SK-N-SH (cell line): ENCODE measurements at regions not wholly inside any gene's neighbourhood (a gene's known extent, or its start where the extent isn't known, plus 50 kb on each side); places are given as distances from the start of the nearest gene placed in this dataset.

ENCODE experiments used
- CTCF ChIA-PET: fragments of 300-600, 350-600 bp; formaldehyde crosslinking; extraction: SDS; loops from one replicate; lab custom pipeline; 2021; lab: Yijun Ruan, JAX
- POLR2A ChIA-PET: fragments of 350-600 bp; sonication (Branson Sonifier 250); formaldehyde crosslinking; extraction: SDS; loops from one replicate; lab custom pipeline; 2020; ENCODE audit warnings: antibody characterized with exemption, inconsistent platforms; lab: Yijun Ruan, JAX
- DNase-seq: peaks from one replicate; pipeline ENCODE4 v3.0.0; 2012
- H2AFZ ChIP-seq: fragments of 200-600 bp; sonication (generic); 2 replicates; pipeline ENCODE4 v1.8.1; 2016; ENCODE audit warnings: antibody characterized with exemption, mild to moderate bottlenecking, low read depth
- H3F3A ChIP-seq: fragments of 200-600 bp; sonication (generic); replicated peaks from 2 replicates; pipeline ENCODE3; 2016; ENCODE audit warnings: antibody characterized with exemption, mild to moderate bottlenecking; ENCODE audit not compliant: insufficient read depth
- H3K27ac ChIP-seq, 2 experiments: fragments of 200-500 bp in 1 of 2; fragments of 200-600 bp in 1 of 2; sonication (Bioruptor generic) in 1 of 2; sonication (generic), shearing (Covaris generic) in 1 of 2; 2 replicates each; pipeline versions ENCODE4 v1.5.1 to v1.6.1; 2014 to 2016; ENCODE audit warnings: low read depth in 2 of 2, inconsistent platforms in 1 of 2, low read length in 1 of 2, mild to moderate bottlenecking in 1 of 2, mixed read lengths in 1 of 2
- H3K27me3 ChIP-seq: fragments of 200-600 bp; sonication (generic), shearing (Covaris generic); 2 replicates; pipeline ENCODE4 v1.6.1; 2016; ENCODE audit warnings: mixed run types; ENCODE audit not compliant: insufficient read depth
- H3K36me3 ChIP-seq, 2 experiments: fragments of 200-500 bp in 1 of 2; fragments of 200-600 bp in 1 of 2; sonication (Bioruptor generic) in 1 of 2; sonication (generic) in 1 of 2; replicated peaks in 1 of 2; 2 replicates each; pipeline versions ENCODE3 to v1.5.1; 2014 to 2016; ENCODE audit warnings: low read length in 1 of 2, mild to moderate bottlenecking in 1 of 2; ENCODE audit not compliant: insufficient read depth in 2 of 2, control insufficient read depth in 1 of 2
- H3K4me1 ChIP-seq, 2 experiments: fragments of 200-500 bp in 1 of 2; fragments of 200-600 bp in 1 of 2; sonication (Bioruptor generic) in 1 of 2; sonication (generic), shearing (Covaris generic) in 1 of 2; 2 replicates each; pipeline versions ENCODE4 v1.5.1 to v1.6.1; 2014 to 2016; ENCODE audit warnings: low read depth in 1 of 2, low read length in 1 of 2, mixed run types in 1 of 2; ENCODE audit not compliant: insufficient read depth in 2 of 2, control insufficient read depth in 1 of 2
- H3K4me2 ChIP-seq: fragments of 200-600 bp; sonication (generic), shearing (Covaris generic); 2 replicates; pipeline ENCODE4 v1.6.1; 2017; ENCODE audit warnings: mixed run types
- H3K4me3 ChIP-seq, 2 experiments: fragments of 200-500 bp in 1 of 2; fragments of 200-600 bp in 1 of 2; sonication (Bioruptor generic) in 1 of 2; sonication (generic), shearing (Covaris generic) in 1 of 2; 2 replicates each; pipeline versions ENCODE4 v1.5.1 to v1.8.1; 2014 to 2016; ENCODE audit warnings: low read depth in 2 of 2, inconsistent platforms in 1 of 2, low read length in 1 of 2, mild to moderate bottlenecking in 1 of 2, mixed read lengths in 1 of 2, moderate library complexity in 1 of 2
- H3K79me2 ChIP-seq: fragments of 200-600 bp; sonication (generic); 2 replicates; pipeline ENCODE4 v1.8.1; 2017; ENCODE audit warnings: mild to moderate bottlenecking; ENCODE audit not compliant: insufficient read depth
- H3K9ac ChIP-seq: fragments of 200-600 bp; sonication (generic); 2 replicates; pipeline ENCODE4 v1.6.1; 2017; ENCODE audit warnings: mixed run types
- H3K9me2 ChIP-seq: fragments of 200-600 bp; sonication (generic); 2 replicates; pipeline ENCODE4 v1.6.1; 2017; ENCODE audit warnings: mixed run types
- H3K9me3 ChIP-seq: fragments of 200-600 bp; sonication (generic); 2 replicates; pipeline ENCODE4 v1.6.1; 2017; ENCODE audit warnings: mixed run types, mild to moderate bottlenecking, moderate library complexity
- H4K20me1 ChIP-seq: fragments of 200-600 bp; sonication (generic); 2 replicates; pipeline ENCODE4 v1.6.1; 2017; ENCODE audit warnings: mild to moderate bottlenecking, mixed run types; ENCODE audit not compliant: insufficient read depth
- CHD2 ChIP-seq: fragments of 150-350 bp; IDR thresholded peaks from 2 replicates; pipeline ENCODE4 v1.6.1; 2018; ENCODE audit warnings: low read length; ENCODE audit not compliant: partially characterized antibody
- CTCF ChIP-seq: fragments of 200-600 bp; sonication (generic); IDR thresholded peaks from 2 replicates; pipeline ENCODE4 v1.6.1; 2017; ENCODE audit warnings: antibody characterized with exemption, mild to moderate bottlenecking, moderate library complexity
- ELF1 ChIP-seq: IDR thresholded peaks from 2 replicates; pipeline ENCODE4 v1.4.0; 2012
- EP300 ChIP-seq, 2 experiments: IDR thresholded peaks; 2 replicates each; pipeline versions ENCODE4 v1.4.0 to v1.6.1; 2012; ENCODE audit warnings: borderline replicate concordance in 1 of 2, low read depth in 1 of 2, low read length in 1 of 2
- FOSL2 ChIP-seq: IDR thresholded peaks from 2 replicates; pipeline ENCODE4 v1.4.0; 2012; ENCODE audit warnings: low read depth, mild to moderate bottlenecking, moderate library complexity, borderline replicate concordance
- FOXM1 ChIP-seq: IDR thresholded peaks from 2 replicates; pipeline ENCODE4 v1.4.0; 2012; ENCODE audit warnings: low read depth, mild to moderate bottlenecking
- GABPA ChIP-seq: IDR thresholded peaks from 2 replicates; pipeline ENCODE4 v1.4.0; 2012; ENCODE audit warnings: low read depth, mild to moderate bottlenecking
- IRF3 ChIP-seq: fragments of 150-350 bp; IDR thresholded peaks from 2 replicates; pipeline ENCODE4 v1.6.1; 2016; ENCODE audit warnings: mild to moderate bottlenecking, low read depth, low read length
- JUND ChIP-seq: IDR thresholded peaks from 2 replicates; pipeline ENCODE4 v1.4.0; 2012
- MEF2A ChIP-seq: IDR thresholded peaks from 2 replicates; pipeline ENCODE4 v1.4.0; 2012; ENCODE audit warnings: low read depth, borderline replicate concordance
- MXI1 ChIP-seq: IDR thresholded peaks from 2 replicates; pipeline ENCODE4 v1.6.1; 2012; ENCODE audit warnings: mild to moderate bottlenecking, low read depth, low read length, improper control_type of control experiment
- NFIC ChIP-seq: IDR thresholded peaks from 2 replicates; pipeline ENCODE4 v1.4.0; 2012; ENCODE audit warnings: borderline replicate concordance
- POLR2AphosphoS5 ChIP-seq: IDR thresholded peaks from 2 replicates; pipeline ENCODE4 v1.6.1; 2012; ENCODE audit warnings: low read depth, low read length
- REST ChIP-seq: IDR thresholded peaks from 2 replicates; pipeline ENCODE4 v1.6.1; 2012; ENCODE audit warnings: mild to moderate bottlenecking, low read depth, low read length, moderate library complexity
- RXRA ChIP-seq: IDR thresholded peaks from 2 replicates; pipeline ENCODE4 v1.4.0; 2012; ENCODE audit warnings: low read depth, mild to moderate bottlenecking, borderline replicate concordance
- SIN3A ChIP-seq: IDR thresholded peaks from 2 replicates; pipeline ENCODE4 v1.6.1; 2012; ENCODE audit warnings: low read depth, mild to moderate bottlenecking, low read length, moderate library complexity, borderline replicate concordance
- TAF1 ChIP-seq: IDR thresholded peaks from 2 replicates; pipeline ENCODE4 v1.6.1; 2012; ENCODE audit warnings: low read depth, mild to moderate bottlenecking, low read length, moderate library complexity, borderline replicate concordance
- TCF12 ChIP-seq: IDR thresholded peaks from 2 replicates; pipeline ENCODE4 v1.4.0; 2012
- TEAD4 ChIP-seq: IDR thresholded peaks from 2 replicates; pipeline ENCODE4 v1.4.0; 2012; ENCODE audit warnings: mild to moderate bottlenecking, borderline replicate concordance; ENCODE audit not compliant: insufficient read depth
- USF1 ChIP-seq: IDR thresholded peaks from 2 replicates; pipeline ENCODE4 v1.4.0; 2012; ENCODE audit warnings: low read depth, borderline replicate concordance
- YY1 ChIP-seq: IDR thresholded peaks from 2 replicates; pipeline ENCODE4 v1.4.0; 2012; ENCODE audit warnings: low read depth, mild to moderate bottlenecking
- WGBS: methylation state at CpG from one replicate; pipeline ENCODE4 v1.1.6; 2017; ENCODE audit warnings: low lambda C conversion rate; 5-methylcytosine and 5-hydroxymethylcytosine counted together

GRCh38 chr10:18984531-18984930 lies 64.1 kb upstream of the MALRD1 start:
- no peak for TF ChIP-seq MXI1
- no peak for TF ChIP-seq GABPA
- no peak for TF ChIP-seq IRF3
- no peak for TF ChIP-seq SIN3A
- TF ChIP-seq FOSL2: no peak
- no peak for TF ChIP-seq CHD2
- TF ChIP-seq TCF12: no peak
- no peak for TF ChIP-seq NFIC
- TF ChIP-seq JUND: no peak
- TF ChIP-seq TAF1: no peak
- no peak for TF ChIP-seq ELF1
- no peak for TF ChIP-seq YY1
- no peak for TF ChIP-seq RXRA
- no peak for TF ChIP-seq POLR2AphosphoS5
- no peak for TF ChIP-seq FOXM1
- TF ChIP-seq CTCF: no peak
- TF ChIP-seq, all 33 proteins: peak for 0
- no peaks in the 10 kb centered on the region for H4K20me1 ChIP-seq
- no peaks in the 10 kb centered on the region for H3K9me3 ChIP-seq
- H3K79me2 ChIP-seq: no peaks in the 10 kb centered on the region
- H3K36me3 ChIP-seq: no peaks in the 10 kb centered on the region
- H3K27me3 ChIP-seq: no peaks in the 10 kb centered on the region
- DNase-seq: no peak
- 16% methylated on average over 3 of the region's 3 CpGs for WGBS
- H3K4me2 ChIP-seq: no peak overlapping the region
- no peak overlapping the region for H2AFZ ChIP-seq
- H3K9me2 ChIP-seq: no peaks in the 10 kb centered on the region
- no peaks in the 10 kb centered on the region for H3F3A ChIP-seq
- H3K4me3 ChIP-seq: no peak overlapping the region
- ChIA-PET CTCF (no interaction called here), POLR2A (no interaction called here)
- H3K9ac ChIP-seq: no peak overlapping the region
- H3K27ac ChIP-seq: no peak overlapping the region
- H3K4me1 ChIP-seq: no peaks in the 10 kb centered on the region

GRCh38 chr10:18988338-18988737 lies 60.3 kb upstream of the MALRD1 start:
- H3K27ac ChIP-seq: no peak overlapping the region
- no peaks in the 10 kb centered on the region for H4K20me1 ChIP-seq
- WGBS: 12% methylated on average over 2 of the region's 2 CpGs
- no peaks in the 10 kb centered on the region for H3K4me1 ChIP-seq
- no peak overlapping the region for H3K9ac ChIP-seq
- H3K9me3 ChIP-seq: no peaks in the 10 kb centered on the region
- no peaks in the 10 kb centered on the region for H3K9me2 ChIP-seq
- DNase-seq: no peak
- no peaks in the 10 kb centered on the region for H3K27me3 ChIP-seq
- no peak overlapping the region for H3K4me3 ChIP-seq
- ChIA-PET POLR2A (no interaction called here), CTCF (no interaction called here)
- no peak overlapping the region for H2AFZ ChIP-seq
- H3K4me2 ChIP-seq: no peak overlapping the region
- H3K79me2 ChIP-seq: no peaks in the 10 kb centered on the region
- H3F3A ChIP-seq: no peaks in the 10 kb centered on the region
- no peaks in the 10 kb centered on the region for H3K36me3 ChIP-seq
- TF ChIP-seq SIN3A (no peak), USF1 (no peak), REST (no peak), FOXM1 (no peak), TEAD4 (no peak), MEF2A (no peak), EP300 (IDR thresholded peaks at IDR 0.05; ENCODE audit: borderline replicate concordance in 1 of 2, low read depth in 1 of 2, low read length in 1 of 2) (no peak), FOSL2 (no peak), CHD2 (no peak)
